ENCODE measurements at regions not wholly inside any gene's neighbourhood (a gene's known extent, or its start where the extent isn't known, plus 50 kb on each side); places are given as distances from the start of the nearest gene placed in this dataset.
A peak's percentile ranks its signal among the peaks of the same experiment; 100 is the strongest.

- DNase-seq, result peak; percentile 67
- TF ChIP-seq CTCF (IDR thresholded peaks at IDR 0.05) (no peak), POLR2A (IDR thresholded peaks at IDR 0.05) (no peak)
- WGBS, 2 donors, result 90 to 100% methylated on average over 1 of the region's 1 CpG
- no peak overlapping the region for H3K27ac ChIP-seq
- intact Hi-C loops (cut with DNase I; ENCODE audit: low total_unique reads), result no loop called here
- H3K4me1 ChIP-seq, result no peaks in the 10 kb centered on the region
- no peaks in the 10 kb centered on the region for H3K36me3 ChIP-seq (ENCODE audit: low read depth, missing control alignments)
- H3K9me3 ChIP-seq, result no peaks in the 10 kb centered on the region
- no peaks in the 10 kb centered on the region for H3K27me3 ChIP-seq
- no peak overlapping the region for H3K4me3 ChIP-seq
These were observed 531.3 kb downstream of the RFC3 start for GRCh38 chr13:34349091-34349722.

- TF ChIP-seq POLR2A (IDR thresholded peaks at IDR 0.05) (no peak), CTCF (IDR thresholded peaks at IDR 0.05) (no peak)
These were observed 532.7 kb downstream of the RFC3 start for GRCh38 chr13:34350671-34351070.

GRCh38 chr13:34351134-34351533, 533.2 kb downstream of the RFC3 start:
- no peaks in the 10 kb centered on the region for H3K9me3 ChIP-seq
- TF ChIP-seq CTCF (IDR thresholded peaks at IDR 0.05) (no peak), POLR2A (IDR thresholded peaks at IDR 0.05) (no peak)
- H3K4me3 ChIP-seq, result no peak overlapping the region
- H3K36me3 ChIP-seq (ENCODE audit: low read depth, missing control alignments), result no peaks in the 10 kb centered on the region
- no peaks in the 10 kb centered on the region for H3K27me3 ChIP-seq
- intact Hi-C loops (cut with DNase I; ENCODE audit: low total_unique reads), result no loop called here
- H3K4me1 ChIP-seq, result no peaks in the 10 kb centered on the region
- WGBS, 2 donors, result 90 to 93% methylated on average over 3 of the region's 3 CpGs
- H3K27ac ChIP-seq, result no peak overlapping the region
- no peak for DNase-seq

More at GRCh38 chr13:34350671-34351070, 532.7 kb downstream of the RFC3 start:
- H3K36me3 ChIP-seq (ENCODE audit: low read depth, missing control alignments), result no peaks in the 10 kb centered on the region
- no peak overlapping the region for H3K4me3 ChIP-seq
- intact Hi-C loops (cut with DNase I; ENCODE audit: low total_unique reads), result no loop called here
- H3K27me3 ChIP-seq, result no peaks in the 10 kb centered on the region
- WGBS, 2 donors, result 94 to 97% methylated on average over 3 of the region's 3 CpGs
- H3K4me1 ChIP-seq, result no peaks in the 10 kb centered on the region
- H3K9me3 ChIP-seq, result no peaks in the 10 kb centered on the region
- H3K27ac ChIP-seq, result no peak overlapping the region
- DNase-seq, result no peak

GRCh38 chr13:34352958-34353357, 535.0 kb downstream of the RFC3 start:
- Histone ChIP-seq H3K27me3 (no peaks in the 10 kb centered on the region), H3K36me3 (ENCODE audit: low read depth, missing control alignments) (no peaks in the 10 kb centered on the region), H3K9me3 (no peaks in the 10 kb centered on the region), H3K27ac (no peak overlapping the region), H3K4me1 (no peaks in the 10 kb centered on the region), H3K4me3 (no peak overlapping the region)
- intact Hi-C loops (cut with DNase I; ENCODE audit: low total_unique reads), result no loop called here
- DNase-seq, result no peak
- 86 to 94% methylated on average over 4 of the region's 4 CpGs for WGBS, 2 donors
- no peak for TF ChIP-seq POLR2A (IDR thresholded peaks at IDR 0.05)
- TF ChIP-seq CTCF (IDR thresholded peaks at IDR 0.05), result no peak

Measured in testis (tissue), 2 donors.